ENCODE measurements at regions not wholly inside any gene's neighbourhood (a gene's known extent, or its start where the extent isn't known, plus 50 kb on each side); places are given as distances from the start of the nearest gene placed in this dataset.

GRCh38 chr15:62269504-62269903 lies 104.4 kb upstream of the C2CD4B start:
- no peak for DNase-seq

GRCh38 chr15:62270216-62270921 lies 105.3 kb upstream of the C2CD4B start:
- H3K27me3 ChIP-seq (ENCODE audit: insufficient read depth, low read depth), result no peaks in the 10 kb centered on the region
- no peaks in the 10 kb centered on the region for H4K20me1 ChIP-seq (ENCODE audit: insufficient read depth)
- H3K27ac ChIP-seq, result no peak overlapping the region
- H3K4me1 ChIP-seq (replicated peaks; ENCODE audit: insufficient read depth), result no peaks in the 10 kb centered on the region
- POLR2A ChIA-PET (ENCODE audit: unreplicated experiment), result no interaction called here
- no peaks in the 10 kb centered on the region for H3K9me2 ChIP-seq (ENCODE audit: insufficient read depth)
- no peak for DNase-seq
- intact Hi-C loops (cut with micrococcal nuclease; ENCODE audit: unreplicated experiment), result no loop called here
- H3K4me3 ChIP-seq, result no peak overlapping the region
- no peak overlapping the region for H3K4me2 ChIP-seq
- no peaks in the 10 kb centered on the region for H3K36me3 ChIP-seq (ENCODE audit: low read depth)
- 0 out of 2 replicates have a peak, but pooled peaks cover 3% of the 10 kb centered on the region for H3K9me3 ChIP-seq (ENCODE audit: insufficient read depth, low read depth)
- no peaks in the 10 kb centered on the region for H3K79me2 ChIP-seq (ENCODE audit: low read depth)
- BruUV-seq (replicated peaks), result no TSS peak
- no peak overlapping the region for H2AFZ ChIP-seq
- TF ChIP-seq EZH2 (IDR thresholded peaks at IDR 0.05; ENCODE audit: low read depth) (no peak), CTCF (conservative IDR thresholded peaks at IDR 0.05) (no peak)
- CTCF ChIA-PET, result no interaction called here
- no peaks in the 10 kb centered on the region for H3F3A ChIP-seq (ENCODE audit: insufficient read depth, low read depth)

More at GRCh38 chr15:62269504-62269903, 104.4 kb upstream of the C2CD4B start:
- TF ChIP-seq CTCF (conservative IDR thresholded peaks at IDR 0.05) (no peak), EZH2 (IDR thresholded peaks at IDR 0.05; ENCODE audit: low read depth) (no peak)
- no peak overlapping the region for H3K4me3 ChIP-seq
- no peak overlapping the region for H3K4me2 ChIP-seq
- H3K79me2 ChIP-seq (ENCODE audit: low read depth), result no peaks in the 10 kb centered on the region
- BruUV-seq (replicated peaks), result no TSS peak
- H3K4me1 ChIP-seq (replicated peaks; ENCODE audit: insufficient read depth), result no peaks in the 10 kb centered on the region
- no peak overlapping the region for H3K27ac ChIP-seq
- no peaks in the 10 kb centered on the region for H3K9me2 ChIP-seq (ENCODE audit: insufficient read depth)
- H3K36me3 ChIP-seq (ENCODE audit: low read depth), result no peaks in the 10 kb centered on the region
- no peaks in the 10 kb centered on the region for H3F3A ChIP-seq (ENCODE audit: insufficient read depth, low read depth)
- H4K20me1 ChIP-seq (ENCODE audit: insufficient read depth), result no peaks in the 10 kb centered on the region
- intact Hi-C loops (cut with micrococcal nuclease; ENCODE audit: unreplicated experiment), result no loop called here
- H3K27me3 ChIP-seq (ENCODE audit: insufficient read depth, low read depth), result no peaks in the 10 kb centered on the region
- no peak overlapping the region for H2AFZ ChIP-seq
- ChIA-PET CTCF (no interaction called here), POLR2A (ENCODE audit: unreplicated experiment) (no interaction called here)
- 0 out of 2 replicates have a peak, but pooled peaks cover 3% of the 10 kb centered on the region for H3K9me3 ChIP-seq (ENCODE audit: insufficient read depth, low read depth)

GRCh38 chr15:62272290-62272689 lies 107.2 kb upstream of the C2CD4B start:
- CTCF ChIA-PET, result no interaction called here
- Histone ChIP-seq H3K27me3 (ENCODE audit: insufficient read depth, low read depth) (no peaks in the 10 kb centered on the region), H3K4me1 (replicated peaks; ENCODE audit: insufficient read depth) (no peaks in the 10 kb centered on the region), H3K79me2 (ENCODE audit: low read depth) (no peaks in the 10 kb centered on the region), H3F3A (ENCODE audit: insufficient read depth, low read depth) (no peaks in the 10 kb centered on the region), H4K20me1 (ENCODE audit: insufficient read depth) (no peaks in the 10 kb centered on the region), H3K27ac (no peak overlapping the region), H3K4me3 (no peak overlapping the region), H3K4me2 (no peak overlapping the region), H3K9me2 (ENCODE audit: insufficient read depth) (no peaks in the 10 kb centered on the region), H2AFZ (no peak overlapping the region), H3K36me3 (ENCODE audit: low read depth) (no peaks in the 10 kb centered on the region), H3K9me3 (ENCODE audit: insufficient read depth, low read depth) (0 out of 2 replicates have a peak, but pooled peaks cover 3% of the 10 kb centered on the region)
- no TSS peak for BruUV-seq (replicated peaks)
- intact Hi-C loops (cut with micrococcal nuclease; ENCODE audit: unreplicated experiment), result no loop called here
- TF ChIP-seq EZH2 (IDR thresholded peaks at IDR 0.05; ENCODE audit: low read depth) (no peak), CTCF (conservative IDR thresholded peaks at IDR 0.05) (no peak)
- no peak for DNase-seq
- POLR2A ChIA-PET (ENCODE audit: unreplicated experiment), result no interaction called here
